KMS-11 (cell line): ENCODE measurements at regions not wholly inside any gene's neighbourhood (a gene's known extent, or its start where the extent isn't known, plus 50 kb on each side); places are given as distances from the start of the nearest gene placed in this dataset.
"Not testable (repeated sequence)": the region's sequence is repeated elsewhere in the genome, so short reads cannot be mapped to it uniquely, and the experiment has no call there.

Source experiments
- H2AFZ ChIP-seq: fragments of 200-600 bp; sonication (generic); 2 replicates; pipeline ENCODE4 v1.6.1; 2016; ENCODE audit warnings: antibody characterized with exemption, mixed run types, low read depth
- H3K27ac ChIP-seq: fragments of 200-600 bp; sonication (generic); 2 replicates; pipeline ENCODE4 v1.6.1; 2016; ENCODE audit warnings: mild to moderate bottlenecking, mixed run types
- H3K27me3 ChIP-seq: fragments of 200-600 bp; sonication (generic); 2 replicates; pipeline ENCODE4 v1.6.1; 2017; ENCODE audit warnings: mild to moderate bottlenecking, low read depth, mixed run types, moderate library complexity; ENCODE audit not compliant: insufficient read depth
- H3K36me3 ChIP-seq: fragments of 200-600 bp; sonication (generic); 2 replicates; pipeline ENCODE4 v1.6.1; 2017; ENCODE audit warnings: mild to moderate bottlenecking, mixed run types; ENCODE audit not compliant: insufficient read depth
- H3K4me1 ChIP-seq: fragments of 200-600 bp; sonication (generic); 2 replicates; pipeline ENCODE4 v1.6.1; 2016; ENCODE audit warnings: mild to moderate bottlenecking, low read depth, mixed run types; ENCODE audit not compliant: poor library complexity, severe bottlenecking
- H3K4me2 ChIP-seq: fragments of 200-600 bp; sonication (generic); 2 replicates; pipeline ENCODE4 v1.7.0; 2016; ENCODE audit warnings: mild to moderate bottlenecking, mixed run types
- H3K4me3 ChIP-seq: fragments of 200-600 bp; sonication (generic); IDR thresholded peaks from 2 replicates; pipeline ENCODE4 v1.6.1; 2017; ENCODE audit warnings: low read depth, low read length, mixed read lengths; ENCODE audit not compliant: insufficient read depth
- H3K79me2 ChIP-seq: fragments of 200-600 bp; sonication (generic); 2 replicates; pipeline ENCODE4 v1.6.1; 2016; ENCODE audit warnings: low read depth, mixed run types; ENCODE audit not compliant: insufficient read depth
- H3K9ac ChIP-seq: fragments of 200-600 bp; sonication (generic); 2 replicates; pipeline ENCODE4 v1.6.1; 2016; ENCODE audit warnings: mild to moderate bottlenecking, mixed run types
- H4K20me1 ChIP-seq: fragments of 200-600 bp; sonication (generic); 2 replicates; pipeline ENCODE4 v1.6.1; 2016; ENCODE audit warnings: mild to moderate bottlenecking, mixed run types; ENCODE audit not compliant: insufficient read depth
- TF ChIP-seq, protein P1 (sequence below): fragments of 200-600 bp; sonication (generic); conservative IDR thresholded peaks from 2 replicates; pipeline ENCODE4 v1.6.1; 2017; ENCODE audit warnings: low read depth, mild to moderate bottlenecking, antibody characterized with exemption, low read length, moderate library complexity, mixed read lengths

DNA sequence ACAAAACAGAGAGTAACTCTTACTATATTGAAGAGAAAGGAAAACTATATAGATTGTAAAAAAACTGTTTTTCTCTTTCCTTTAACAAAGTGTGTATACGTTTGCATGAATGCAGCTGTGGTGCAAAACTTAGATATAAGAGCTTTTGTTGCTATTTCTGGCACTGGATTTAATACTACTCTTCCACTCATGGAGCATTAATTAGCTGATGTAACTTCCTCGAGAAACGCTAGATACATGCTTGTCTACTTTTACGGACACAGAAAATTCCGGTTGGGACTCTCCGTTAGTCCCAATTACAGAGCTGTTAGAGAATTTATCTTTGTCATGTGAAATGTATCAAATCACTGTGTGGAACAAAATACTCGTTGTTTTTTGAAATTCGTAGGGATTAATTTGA, 135.5 kb downstream of the ZNF22 start:
- H3K27me3 ChIP-seq = no peaks in the 10 kb centered on the region
- no peak overlapping the region for H3K4me3 ChIP-seq
- no peaks in the 10 kb centered on the region for H4K20me1 ChIP-seq
- H3K9ac ChIP-seq = no peak overlapping the region
- H3K36me3 ChIP-seq = no peaks in the 10 kb centered on the region
- no peaks in the 10 kb centered on the region for H3K79me2 ChIP-seq
- H3K27ac ChIP-seq = no peak overlapping the region
- H3K4me1 ChIP-seq = no peaks in the 10 kb centered on the region
- TF ChIP-seq, protein P1, sequence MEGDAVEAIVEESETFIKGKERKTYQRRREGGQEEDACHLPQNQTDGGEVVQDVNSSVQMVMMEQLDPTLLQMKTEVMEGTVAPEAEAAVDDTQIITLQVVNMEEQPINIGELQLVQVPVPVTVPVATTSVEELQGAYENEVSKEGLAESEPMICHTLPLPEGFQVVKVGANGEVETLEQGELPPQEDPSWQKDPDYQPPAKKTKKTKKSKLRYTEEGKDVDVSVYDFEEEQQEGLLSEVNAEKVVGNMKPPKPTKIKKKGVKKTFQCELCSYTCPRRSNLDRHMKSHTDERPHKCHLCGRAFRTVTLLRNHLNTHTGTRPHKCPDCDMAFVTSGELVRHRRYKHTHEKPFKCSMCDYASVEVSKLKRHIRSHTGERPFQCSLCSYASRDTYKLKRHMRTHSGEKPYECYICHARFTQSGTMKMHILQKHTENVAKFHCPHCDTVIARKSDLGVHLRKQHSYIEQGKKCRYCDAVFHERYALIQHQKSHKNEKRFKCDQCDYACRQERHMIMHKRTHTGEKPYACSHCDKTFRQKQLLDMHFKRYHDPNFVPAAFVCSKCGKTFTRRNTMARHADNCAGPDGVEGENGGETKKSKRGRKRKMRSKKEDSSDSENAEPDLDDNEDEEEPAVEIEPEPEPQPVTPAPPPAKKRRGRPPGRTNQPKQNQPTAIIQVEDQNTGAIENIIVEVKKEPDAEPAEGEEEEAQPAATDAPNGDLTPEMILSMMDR = no peak
- no peak overlapping the region for H3K4me2 ChIP-seq
- no peak overlapping the region for H2AFZ ChIP-seq

DNA sequence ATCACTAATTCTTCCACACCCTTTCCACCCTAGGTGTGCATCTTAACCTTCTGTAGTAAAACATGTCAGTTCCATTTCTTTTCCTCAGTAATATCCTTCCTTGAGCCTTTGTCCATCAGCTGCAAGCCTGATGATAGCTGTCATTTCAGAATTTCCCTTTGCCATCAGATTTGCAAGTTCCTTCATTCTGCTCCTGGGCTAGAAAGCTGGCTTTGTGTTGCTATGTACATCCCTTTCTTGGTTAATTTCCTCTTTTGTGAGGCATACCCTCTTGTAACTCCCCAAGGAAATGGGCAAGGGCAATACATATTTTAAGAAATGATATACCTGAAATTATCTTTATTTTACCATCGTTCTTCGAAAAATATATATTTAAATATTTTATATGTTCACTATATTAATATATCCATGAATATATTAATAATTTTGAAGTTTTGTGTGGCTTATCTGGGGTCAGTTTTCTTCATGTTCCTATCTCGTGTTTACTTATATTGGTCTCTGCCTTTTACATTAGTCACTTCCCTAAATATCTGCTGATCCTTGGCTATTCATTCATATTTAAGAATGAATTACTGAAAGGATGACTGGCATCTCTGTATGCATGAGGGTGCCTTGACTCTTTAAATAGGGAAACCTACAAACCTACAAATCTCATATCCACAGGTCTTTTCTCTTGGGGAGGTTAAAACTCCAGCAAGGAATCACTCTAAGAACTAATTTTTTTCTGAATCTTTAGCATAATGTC, 143.8 kb downstream of the ZNF22 start:
- Histone ChIP-seq H2AFZ (no peak overlapping the region), H3K27me3 (no peaks in the 10 kb centered on the region), H3K4me2 (no peak overlapping the region), H3K27ac (no peak overlapping the region), H3K9ac (no peak overlapping the region), H4K20me1 (no peaks in the 10 kb centered on the region), H3K36me3 (no peaks in the 10 kb centered on the region), H3K4me3 (no peak overlapping the region), H3K79me2 (no peaks in the 10 kb centered on the region), H3K4me1 (no peaks in the 10 kb centered on the region)
- TF ChIP-seq, protein P1 = no peak

DNA sequence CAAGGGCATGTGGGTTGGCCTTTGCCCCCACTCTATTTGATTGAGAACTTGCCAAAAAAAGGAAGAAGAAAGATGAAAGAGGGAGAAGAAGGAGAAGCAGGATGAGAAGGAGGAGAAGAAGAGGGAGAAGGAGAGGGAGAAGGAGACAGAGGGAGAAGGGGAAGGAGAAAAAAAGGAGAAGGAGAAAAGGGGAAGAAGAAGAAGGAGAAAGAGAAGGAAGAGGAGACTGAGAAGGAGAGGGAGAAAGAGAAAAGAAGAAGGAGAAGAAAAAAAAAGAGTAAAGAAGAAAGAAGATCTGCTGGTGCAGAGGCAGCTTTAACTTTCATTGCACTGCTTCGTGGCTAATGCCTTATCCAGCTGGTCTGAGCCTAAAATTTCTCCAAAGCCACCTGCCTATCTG, 144.4 kb downstream of the ZNF22 start:
- not testable (repeated sequence) for H4K20me1 ChIP-seq, H3K4me3 ChIP-seq, H3K9ac ChIP-seq, H3K79me2 ChIP-seq, H3K27ac ChIP-seq, H3K4me1 ChIP-seq, H3K4me2 ChIP-seq, H2AFZ ChIP-seq, H3K36me3 ChIP-seq, H3K27me3 ChIP-seq

DNA sequence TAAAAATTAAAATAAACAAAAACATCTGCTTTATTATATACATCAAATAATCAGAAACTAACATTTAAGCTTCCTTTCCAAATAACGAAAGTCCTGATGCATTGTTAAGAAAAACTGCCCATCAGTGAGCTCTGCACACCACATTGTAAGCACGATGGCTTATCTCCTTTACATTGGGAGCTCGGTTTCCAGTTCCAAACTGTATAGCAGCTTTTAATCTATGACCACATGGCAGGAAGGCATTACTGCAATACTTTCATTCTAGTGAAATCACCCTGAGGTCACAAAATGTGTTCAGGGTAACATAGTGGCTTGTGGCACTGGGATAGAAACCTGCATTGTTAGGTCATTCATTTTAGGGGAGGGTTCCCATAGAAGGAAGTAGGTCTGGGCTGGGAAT, 146.3 kb downstream of the ZNF22 start:
- no peak overlapping the region for H3K9ac ChIP-seq
- H3K4me3 ChIP-seq = no peak overlapping the region
- H3K79me2 ChIP-seq = no peaks in the 10 kb centered on the region
- H3K27ac ChIP-seq = no peak overlapping the region
- no peaks in the 10 kb centered on the region for H3K27me3 ChIP-seq
- no peak overlapping the region for H2AFZ ChIP-seq
- no peaks in the 10 kb centered on the region for H3K4me1 ChIP-seq
- no peaks in the 10 kb centered on the region for H4K20me1 ChIP-seq
- TF ChIP-seq, protein P1 = no peak
- no peak overlapping the region for H3K4me2 ChIP-seq
- H3K36me3 ChIP-seq = no peaks in the 10 kb centered on the region

DNA sequence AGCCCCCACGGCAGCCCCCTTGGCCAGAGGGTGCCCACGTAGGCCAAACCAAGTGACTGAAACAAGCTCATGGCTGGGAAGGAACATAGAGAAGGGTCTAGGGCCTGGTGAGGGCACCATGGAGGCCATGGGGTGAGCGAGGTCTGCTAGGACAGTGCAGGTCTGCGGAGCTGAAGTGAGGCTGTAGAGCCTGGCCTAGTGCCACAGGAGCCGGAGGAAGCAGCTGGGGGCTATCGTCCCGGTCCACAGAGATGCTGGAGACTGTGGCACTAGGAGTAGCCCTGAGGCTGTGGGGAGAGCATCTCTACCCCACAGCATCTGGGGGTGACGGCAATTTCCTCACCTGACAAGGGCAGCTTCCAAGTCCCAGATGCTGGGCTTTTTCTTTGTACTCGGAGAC, 150.3 kb downstream of the ZNF22 start:
- Histone ChIP-seq H2AFZ (no peak overlapping the region), H3K4me2 (no peak overlapping the region), H3K27ac (no peak overlapping the region), H3K27me3 (no peaks in the 10 kb centered on the region), H4K20me1 (no peaks in the 10 kb centered on the region), H3K36me3 (no peaks in the 10 kb centered on the region), H3K4me1 (no peaks in the 10 kb centered on the region), H3K4me3 (no peak overlapping the region), H3K9ac (no peak overlapping the region), H3K79me2 (no peaks in the 10 kb centered on the region)
- TF ChIP-seq, protein P1 = no peak
